ENCODE measurements at regions not wholly inside any gene's neighbourhood (a gene's known extent, or its start where the extent isn't known, plus 50 kb on each side); places are given as distances from the start of the nearest gene placed in this dataset.

DNA sequence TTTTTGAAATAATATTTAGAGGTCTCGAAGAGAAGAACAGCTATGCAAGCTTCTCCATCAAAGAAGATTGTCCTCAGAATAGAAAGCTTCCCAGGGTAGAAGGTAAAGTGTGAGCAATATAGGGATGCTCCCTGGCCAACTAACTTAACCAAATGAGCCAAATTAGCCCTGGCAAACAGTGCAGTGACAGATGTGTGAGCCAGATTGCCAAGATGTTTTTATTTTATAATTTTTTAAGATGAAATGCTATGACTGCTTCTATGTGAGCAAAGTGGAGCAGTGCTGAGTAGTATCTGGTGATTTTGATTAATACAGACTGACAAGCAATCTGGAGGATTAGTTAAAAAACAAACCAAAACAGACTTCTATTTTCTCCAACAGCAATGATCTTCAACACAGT lies 202.1 kb downstream of the NOVA1 start:
- TF ChIP-seq RAD21 (IDR thresholded peaks at IDR 0.05; ENCODE audit: low read depth) = no peak
- TF ChIP-seq EZH2 (IDR thresholded peaks at IDR 0.05) = no peak
- no peak for TF ChIP-seq ZNF274 (IDR thresholded peaks at IDR 0.05; ENCODE audit: low read depth, low read length)
- TF ChIP-seq, protein P1, sequence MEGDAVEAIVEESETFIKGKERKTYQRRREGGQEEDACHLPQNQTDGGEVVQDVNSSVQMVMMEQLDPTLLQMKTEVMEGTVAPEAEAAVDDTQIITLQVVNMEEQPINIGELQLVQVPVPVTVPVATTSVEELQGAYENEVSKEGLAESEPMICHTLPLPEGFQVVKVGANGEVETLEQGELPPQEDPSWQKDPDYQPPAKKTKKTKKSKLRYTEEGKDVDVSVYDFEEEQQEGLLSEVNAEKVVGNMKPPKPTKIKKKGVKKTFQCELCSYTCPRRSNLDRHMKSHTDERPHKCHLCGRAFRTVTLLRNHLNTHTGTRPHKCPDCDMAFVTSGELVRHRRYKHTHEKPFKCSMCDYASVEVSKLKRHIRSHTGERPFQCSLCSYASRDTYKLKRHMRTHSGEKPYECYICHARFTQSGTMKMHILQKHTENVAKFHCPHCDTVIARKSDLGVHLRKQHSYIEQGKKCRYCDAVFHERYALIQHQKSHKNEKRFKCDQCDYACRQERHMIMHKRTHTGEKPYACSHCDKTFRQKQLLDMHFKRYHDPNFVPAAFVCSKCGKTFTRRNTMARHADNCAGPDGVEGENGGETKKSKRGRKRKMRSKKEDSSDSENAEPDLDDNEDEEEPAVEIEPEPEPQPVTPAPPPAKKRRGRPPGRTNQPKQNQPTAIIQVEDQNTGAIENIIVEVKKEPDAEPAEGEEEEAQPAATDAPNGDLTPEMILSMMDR (IDR thresholded peaks at IDR 0.05 in 2 of 3, conservative IDR thresholded peaks at IDR 0.05 in 1 of 3; ENCODE audit: borderline replicate concordance in 1 of 3, insufficient read depth in 1 of 3, low read depth in 2 of 3, low read length in 2 of 3) = no peak
- no peak for TF ChIP-seq YY1 (IDR thresholded peaks at IDR 0.05; ENCODE audit: extremely low read depth, insufficient replicate concordance, low read depth, low read length)
- no peak for TF ChIP-seq EZH2phosphoT487 (IDR thresholded peaks at IDR 0.05; ENCODE audit: borderline replicate concordance)
- no peak for TF ChIP-seq JUND (IDR thresholded peaks at IDR 0.05)
- no peak for TF ChIP-seq TCF7L2 (IDR thresholded peaks at IDR 0.05; ENCODE audit: borderline replicate concordance, extremely low read depth, insufficient read depth, insufficient read length)
- TF ChIP-seq POLR2AphosphoS5 (IDR thresholded peaks at IDR 0.05; ENCODE audit: low read depth, low read length) = no peak
- TF ChIP-seq SIN3A (IDR thresholded peaks at IDR 0.05; ENCODE audit: low read depth) = no peak
- TF ChIP-seq CBX3 (IDR thresholded peaks at IDR 0.05; ENCODE audit: low read depth) = no peak
- no peak for TF ChIP-seq POLR2A (IDR thresholded peaks at IDR 0.05; ENCODE audit: borderline replicate concordance, extremely low read depth, insufficient read depth, insufficient read length)

Measured in HCT116 (cell line).